H9 (cell line): ENCODE measurements at regions not wholly inside any gene's neighbourhood (a gene's known extent, or its start where the extent isn't known, plus 50 kb on each side); places are given as distances from the start of the nearest gene placed in this dataset.

Experiments
- DNase-seq: peaks from one replicate; pipeline ENCODE4 v3.0.0-alpha.2; 2017
- H2AFZ ChIP-seq: one replicate; pipeline ENCODE4 v1.6.1; 2013; ENCODE audit warnings: mild to moderate bottlenecking, low read length, control low read depth, moderate library complexity
- H2AK5ac ChIP-seq: 2 replicates; pipeline ENCODE4 v1.6.1; 2013; ENCODE audit warnings: low read length, control low read depth, mixed read lengths; ENCODE audit not compliant: insufficient read length
- H2BK120ac ChIP-seq: one replicate; pipeline ENCODE4 v1.6.1; 2013; ENCODE audit warnings: low read depth, mild to moderate bottlenecking, low read length, control low read depth, inconsistent platforms; ENCODE audit not compliant: poor library complexity, severe bottlenecking
- H2BK12ac ChIP-seq: 2 replicates; pipeline ENCODE4 v1.6.1; 2013; ENCODE audit warnings: low read length, control low read depth, mixed read lengths, low read depth; ENCODE audit not compliant: insufficient read length
- H2BK15ac ChIP-seq: 2 replicates; pipeline ENCODE4 v1.6.1; 2013; ENCODE audit warnings: low read depth, low read length, control low read depth
- H2BK20ac ChIP-seq: one replicate; pipeline ENCODE4 v1.6.1; 2013; ENCODE audit warnings: low read depth, mild to moderate bottlenecking, low read length, control low read depth, inconsistent platforms; ENCODE audit not compliant: poor library complexity, severe bottlenecking
- H2BK5ac ChIP-seq: 2 replicates; pipeline ENCODE4 v1.6.1; 2013; ENCODE audit warnings: low read length, control low read depth, mixed read lengths; ENCODE audit not compliant: insufficient read length
- H3K14ac ChIP-seq: 2 replicates; pipeline ENCODE4 v1.6.1; 2013; ENCODE audit warnings: low read length, control low read depth; ENCODE audit not compliant: insufficient read depth
- H3K18ac ChIP-seq: 2 replicates; pipeline ENCODE4 v1.6.1; 2013; ENCODE audit warnings: low read depth, mild to moderate bottlenecking, mixed read lengths, low read length, control low read depth; ENCODE audit not compliant: insufficient read length
- H3K23ac ChIP-seq: 2 replicates; pipeline ENCODE4 v1.6.1; 2013; ENCODE audit warnings: low read length, control low read depth, mixed read lengths, low read depth; ENCODE audit not compliant: insufficient read length
- H3K23me2 ChIP-seq: 2 replicates; pipeline ENCODE4 v1.6.1; 2013; ENCODE audit warnings: low read depth, mild to moderate bottlenecking, mixed read lengths, low read length, control low read depth; ENCODE audit not compliant: insufficient read length, poor library complexity, severe bottlenecking
- H3K27ac ChIP-seq: 2 replicates; pipeline ENCODE4 v1.5.1; 2013; ENCODE audit warnings: low read length, control low read depth, mixed read lengths, low read depth; ENCODE audit not compliant: insufficient read length
- H3K27me3 ChIP-seq: 2 replicates; pipeline ENCODE4 v1.6.1; 2013; ENCODE audit warnings: low read length, control low read depth, inconsistent platforms; ENCODE audit not compliant: insufficient read depth
- H3K4ac ChIP-seq: 2 replicates; pipeline ENCODE4 v1.6.1; 2013; ENCODE audit warnings: low read depth, mild to moderate bottlenecking, control low read depth, inconsistent platforms, low read length, moderate library complexity
- H3K4me1 ChIP-seq: 2 replicates; pipeline ENCODE4 v1.6.1; 2013; ENCODE audit warnings: low read length, control low read depth, inconsistent platforms; ENCODE audit not compliant: insufficient read depth
- H3K4me2 ChIP-seq: 2 replicates; pipeline ENCODE4 v1.6.1; 2013; ENCODE audit warnings: low read length, control low read depth, mixed read lengths; ENCODE audit not compliant: insufficient read length, insufficient read depth
- H3K56ac ChIP-seq: 2 replicates; pipeline ENCODE4 v1.6.1; 2013; ENCODE audit warnings: low read depth, mild to moderate bottlenecking, mixed read lengths, low read length, control low read depth; ENCODE audit not compliant: insufficient read length
- H3K79me1 ChIP-seq: 2 replicates; pipeline ENCODE4 v1.6.1; 2013; ENCODE audit warnings: low read depth, mild to moderate bottlenecking, moderate library complexity, low read length, control low read depth, inconsistent platforms; ENCODE audit not compliant: insufficient read depth, poor library complexity, severe bottlenecking
- H3K79me2 ChIP-seq: 2 replicates; pipeline ENCODE4 v1.6.1; 2013; ENCODE audit warnings: low read length, control low read depth, inconsistent platforms; ENCODE audit not compliant: insufficient read depth
- H3K9ac ChIP-seq: 2 replicates; pipeline ENCODE4 v1.6.1; 2013; ENCODE audit warnings: low read length, control low read depth, mixed read lengths; ENCODE audit not compliant: insufficient read length; ENCODE audit errors: extremely low read depth
- H3K9me3 ChIP-seq: one replicate; pipeline ENCODE4 v1.6.1; 2013; ENCODE audit warnings: low read depth, low read length, inconsistent platforms; ENCODE audit not compliant: control insufficient read depth
- H3T11ph ChIP-seq: one replicate; pipeline ENCODE4 v1.6.1; 2013; ENCODE audit warnings: mild to moderate bottlenecking, low read length, control low read depth, inconsistent platforms
- H4K20me1 ChIP-seq: one replicate; pipeline ENCODE4 v1.6.1; 2013; ENCODE audit not compliant: control insufficient read depth, insufficient read length, insufficient read depth
- H4K5ac ChIP-seq: 2 replicates; pipeline ENCODE4 v1.6.1; 2013; ENCODE audit warnings: low read depth, mild to moderate bottlenecking, mixed read lengths, low read length, control low read depth; ENCODE audit not compliant: insufficient read length
- H4K8ac ChIP-seq: replicated peaks from 2 replicates; pipeline ENCODE4 v1.6.1; 2013; ENCODE audit warnings: low read length, control low read depth, mixed read lengths, low read depth; ENCODE audit not compliant: insufficient read length
- H4K91ac ChIP-seq: 2 replicates; pipeline ENCODE4 v1.6.1; 2013; ENCODE audit warnings: low read depth, mild to moderate bottlenecking, moderate library complexity, mixed read lengths, low read length, control low read depth; ENCODE audit not compliant: insufficient read length
- H3K27ac Mint-ChIP-seq, 3 experiments: 2 replicates in 2 of 3; 3 replicates in 1 of 3; pipeline ENCODE4 v1.8.0; 2020 to 2021; ENCODE audit warnings: mixed read lengths in 3 of 3, mild to moderate bottlenecking in 1 of 3, moderate library complexity in 1 of 3
- H3K27me3 Mint-ChIP-seq: 2 replicates; pipeline ENCODE4 v1.8.0; 2021; ENCODE audit warnings: low read depth, mild to moderate bottlenecking, moderate library complexity, mixed read lengths
- H3K36me3 Mint-ChIP-seq, 3 experiments: 2 replicates in 2 of 3; 3 replicates in 1 of 3; pipeline ENCODE4 v1.8.0; 2020 to 2021; ENCODE audit warnings: low read depth in 3 of 3, mixed read lengths in 3 of 3; ENCODE audit not compliant: insufficient read depth in 1 of 3
- H3K4me1 Mint-ChIP-seq, 2 experiments: 2 replicates each; pipeline ENCODE4 v1.8.0; 2020; ENCODE audit warnings: mixed read lengths in 2 of 2
- H3K4me3 Mint-ChIP-seq, 2 experiments: 2 replicates in 1 of 2; 3 replicates in 1 of 2; pipeline ENCODE4 v1.8.0; 2020 to 2021; ENCODE audit warnings: mild to moderate bottlenecking in 2 of 2, mixed read lengths in 2 of 2, moderate library complexity in 1 of 2
- H3K9me3 Mint-ChIP-seq, 2 experiments: 2 replicates in 1 of 2; 3 replicates in 1 of 2; pipeline ENCODE4 v1.8.0; 2020; ENCODE audit warnings: mild to moderate bottlenecking in 2 of 2, mixed read lengths in 2 of 2, moderate library complexity in 1 of 2
- WGBS: extraction: QIAGEN DNeasy Blood & Tissue Kit; methylation state at CpG from one replicate; pipeline ENCODE4 v1.1.7; 2013; ENCODE audit warnings: missing lambda C conversion rate, low lambda C conversion rate, mixed read lengths; ENCODE audit not compliant: insufficient read length; ENCODE audit errors: extremely low coverage; 5-methylcytosine and 5-hydroxymethylcytosine counted together
- TF ChIP-seq, protein P1 (sequence below): fragments of 200-600 bp; sonication (generic); conservative IDR thresholded peaks from 3 replicates; pipeline ENCODE4 v1.8.0; 2021; ENCODE audit warnings: antibody characterized with exemption, mild to moderate bottlenecking

DNA sequence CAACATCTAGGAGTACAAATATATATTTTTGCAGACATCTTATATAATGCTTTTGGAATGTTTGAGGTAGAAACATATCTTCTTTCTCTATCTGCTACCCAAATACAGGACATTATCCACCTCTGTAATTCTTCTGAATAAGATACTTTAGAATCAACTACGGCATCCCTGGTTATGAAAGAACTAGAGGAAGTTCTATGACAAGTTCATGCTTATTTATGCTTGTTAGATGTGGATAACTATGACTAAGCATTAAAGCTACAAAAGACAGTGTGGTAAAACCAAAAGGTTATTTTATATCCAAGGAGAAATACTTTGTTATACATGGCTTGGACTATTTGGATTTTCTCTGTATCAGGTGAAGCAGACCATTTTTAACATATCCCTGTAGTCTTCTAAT is 894.0 kb downstream of the KCNT2 start:
- H3K9ac ChIP-seq = no peak overlapping the region
- no peak overlapping the region for H3T11ph ChIP-seq
- H2BK15ac ChIP-seq = no peak overlapping the region
- no peak overlapping the region for H3K4me2 ChIP-seq
- no peak overlapping the region for H3K14ac ChIP-seq
- H3K79me1 ChIP-seq = no peaks in the 10 kb centered on the region
- no peak overlapping the region for H3K18ac ChIP-seq
- H3K4ac ChIP-seq = no peak overlapping the region
- no peak overlapping the region for H3K23ac ChIP-seq
- Mint-ChIP-seq H3K9me3 (no peaks in the 10 kb centered on the region), H3K4me3 (no peak overlapping the region), H3K4me1 (peaks cover 2 to 7% of the 10 kb centered on the region in 2 experiments; a peak in 3 of 4 replicates), H3K27me3 (no peaks in the 10 kb centered on the region), H3K36me3 (no peaks in the 10 kb centered on the region), H3K27ac (no peak overlapping the region)
- TF ChIP-seq, protein P1, sequence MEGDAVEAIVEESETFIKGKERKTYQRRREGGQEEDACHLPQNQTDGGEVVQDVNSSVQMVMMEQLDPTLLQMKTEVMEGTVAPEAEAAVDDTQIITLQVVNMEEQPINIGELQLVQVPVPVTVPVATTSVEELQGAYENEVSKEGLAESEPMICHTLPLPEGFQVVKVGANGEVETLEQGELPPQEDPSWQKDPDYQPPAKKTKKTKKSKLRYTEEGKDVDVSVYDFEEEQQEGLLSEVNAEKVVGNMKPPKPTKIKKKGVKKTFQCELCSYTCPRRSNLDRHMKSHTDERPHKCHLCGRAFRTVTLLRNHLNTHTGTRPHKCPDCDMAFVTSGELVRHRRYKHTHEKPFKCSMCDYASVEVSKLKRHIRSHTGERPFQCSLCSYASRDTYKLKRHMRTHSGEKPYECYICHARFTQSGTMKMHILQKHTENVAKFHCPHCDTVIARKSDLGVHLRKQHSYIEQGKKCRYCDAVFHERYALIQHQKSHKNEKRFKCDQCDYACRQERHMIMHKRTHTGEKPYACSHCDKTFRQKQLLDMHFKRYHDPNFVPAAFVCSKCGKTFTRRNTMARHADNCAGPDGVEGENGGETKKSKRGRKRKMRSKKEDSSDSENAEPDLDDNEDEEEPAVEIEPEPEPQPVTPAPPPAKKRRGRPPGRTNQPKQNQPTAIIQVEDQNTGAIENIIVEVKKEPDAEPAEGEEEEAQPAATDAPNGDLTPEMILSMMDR = no peak
- H4K8ac ChIP-seq = no peak overlapping the region
- H2AFZ ChIP-seq = no peak overlapping the region
- no peak overlapping the region for H2BK20ac ChIP-seq
- no peak overlapping the region for H4K91ac ChIP-seq
- no peak overlapping the region for H2BK12ac ChIP-seq
- no peak overlapping the region for H3K56ac ChIP-seq
- no peaks in the 10 kb centered on the region for H3K9me3 ChIP-seq
- no CpG with 5 or more reads among the region's 1 CpG for WGBS
- H3K27ac ChIP-seq = no peak overlapping the region
- no peaks in the 10 kb centered on the region for H3K79me2 ChIP-seq
- no peaks in the 10 kb centered on the region for H3K4me1 ChIP-seq
- no peak for DNase-seq
- H2BK120ac ChIP-seq = no peak overlapping the region
- no peak overlapping the region for H2AK5ac ChIP-seq
- H3K23me2 ChIP-seq = no peaks in the 10 kb centered on the region
- H4K5ac ChIP-seq = no peak overlapping the region
- no peaks in the 10 kb centered on the region for H4K20me1 ChIP-seq
- H2BK5ac ChIP-seq = no peak overlapping the region
- no peaks in the 10 kb centered on the region for H3K27me3 ChIP-seq
